HG02759 (cell line): ENCODE measurements at regions not wholly inside any gene's neighbourhood (a gene's known extent, or its start where the extent isn't known, plus 50 kb on each side); places are given as distances from the start of the nearest gene placed in this dataset.
"Not testable (repeated sequence)": the region's sequence is repeated elsewhere in the genome, so short reads cannot be mapped to it uniquely, and the experiment has no call there.

Source experiments
- ATAC-seq: cut with Tn5 transposase; IDR thresholded peaks from one replicate; pipeline ENCODE4 v1.9.1; 2021; ENCODE audit warnings: mild to moderate bottlenecking, moderate library complexity; ENCODE audit not compliant: unreplicated experiment

- ATAC-seq, result not testable (repeated sequence)
Measured at GRCh38 chr10:60523371-60523770, 133.7 kb upstream of the ANK3 start.

GRCh38 chr10:60522617-60523016, 132.9 kb upstream of the ANK3 start:
- ATAC-seq, result no peak

- no peak for ATAC-seq
Measured at GRCh38 chr10:60521974-60522405, 132.3 kb upstream of the ANK3 start.

- ATAC-seq, result no peak
Measured at GRCh38 chr10:60518745-60519144, 129.1 kb upstream of the ANK3 start.

- ATAC-seq, result no peak
Measured at GRCh38 chr10:60517805-60518204, 128.1 kb upstream of the ANK3 start.

- ATAC-seq, result peak; percentile 75
Measured at GRCh38 chr10:60513281-60513680, 123.6 kb upstream of the ANK3 start.

GRCh38 chr10:60511477-60512229, 122.0 kb upstream of the ANK3 start:
- no peak for ATAC-seq

GRCh38 chr10:60508831-60509230, 119.2 kb upstream of the ANK3 start:
- ATAC-seq, result no peak

GRCh38 chr10:60508037-60508436, 118.4 kb upstream of the ANK3 start:
- ATAC-seq, result no peak

- ATAC-seq, result no peak
Measured at GRCh38 chr10:60502621-60503020, 112.9 kb upstream of the ANK3 start.

- no peak for ATAC-seq
Measured at GRCh38 chr10:60498985-60499384, 109.3 kb upstream of the ANK3 start.

- no peak for ATAC-seq
Measured at GRCh38 chr10:60497364-60497763, 107.7 kb upstream of the ANK3 start.

- ATAC-seq, result no peak
Measured at GRCh38 chr10:60496181-60496580, 106.5 kb upstream of the ANK3 start.

GRCh38 chr10:60495338-60496055, 105.8 kb upstream of the ANK3 start:
- no peak for ATAC-seq

- ATAC-seq, result no peak
Measured at GRCh38 chr10:60494774-60495173, 105.1 kb upstream of the ANK3 start.

GRCh38 chr10:60491162-60491561, 101.5 kb upstream of the ANK3 start:
- no peak for ATAC-seq

- no peak for ATAC-seq
Measured at GRCh38 chr10:60490013-60490412, 100.3 kb upstream of the ANK3 start.

- ATAC-seq, result no peak
Measured at GRCh38 chr10:60488111-60488669, 98.5 kb upstream of the ANK3 start.

- ATAC-seq, result no peak
Measured at GRCh38 chr10:60487543-60487942, 97.9 kb upstream of the ANK3 start.

GRCh38 chr10:60485025-60485424, 95.3 kb upstream of the ANK3 start:
- no peak for ATAC-seq

GRCh38 chr10:60480865-60481563, 91.3 kb upstream of the ANK3 start:
- no peak for ATAC-seq
